RWPE2 (cell line): ENCODE measurements at regions not wholly inside any gene's neighbourhood (a gene's known extent, or its start where the extent isn't known, plus 50 kb on each side); places are given as distances from the start of the nearest gene placed in this dataset.

ENCODE experiments used
- ATAC-seq: fragments of 200-7000 bp; cut with Tn5 transposase; 3 replicates; pipeline ENCODE4 v1.9.1; 2021; ENCODE audit warnings: low read depth
- DNase-seq: peaks from one replicate; pipeline ENCODE4 v3.0.0-alpha.2; 2020; ENCODE audit warnings: low spot score
- H3K27ac ChIP-seq: fragments of 450-650 bp; 2 replicates; pipeline ENCODE4 v1.5.1; 2017; ENCODE audit warnings: mild to moderate bottlenecking; ENCODE audit not compliant: poor library complexity, severe bottlenecking
- H3K27me3 ChIP-seq: fragments of 250-450 bp; sonication (Bioruptor Pico); 2 replicates; pipeline ENCODE4 v1.5.1; 2021; ENCODE audit warnings: mild to moderate bottlenecking, moderate library complexity; ENCODE audit not compliant: insufficient read depth, poor library complexity, severe bottlenecking
- H3K36me3 ChIP-seq: fragments of 250-450 bp; sonication (Bioruptor Pico); 2 replicates; pipeline ENCODE4 v1.5.1; 2020; ENCODE audit warnings: low read depth, mild to moderate bottlenecking, moderate library complexity
- H3K4me1 ChIP-seq: fragments of 250-450 bp; sonication (Bioruptor Pico); 2 replicates; pipeline ENCODE4 v1.5.1; 2021; ENCODE audit warnings: mild to moderate bottlenecking, moderate library complexity; ENCODE audit not compliant: insufficient read depth, poor library complexity, severe bottlenecking
- H3K4me3 ChIP-seq: fragments of 250-450 bp; sonication (Bioruptor Pico); 2 replicates; pipeline ENCODE4 v1.5.1; 2021; ENCODE audit warnings: mild to moderate bottlenecking, moderate library complexity; ENCODE audit not compliant: severe bottlenecking
- H3K9me3 ChIP-seq: fragments of 250-450 bp; sonication (Bioruptor Pico); 2 replicates; pipeline ENCODE4 v1.5.1; 2021; ENCODE audit warnings: mild to moderate bottlenecking, moderate library complexity; ENCODE audit not compliant: severe bottlenecking
- CTCF ChIP-seq: fragments of 450-650 bp; IDR thresholded peaks from one replicate; pipeline ENCODE4 v1.5.1; 2017; ENCODE audit warnings: mild to moderate bottlenecking, moderate library complexity; ENCODE audit not compliant: poor library complexity, severe bottlenecking

- no peaks in the 10 kb centered on the region for H3K4me1 ChIP-seq
- H3K9me3 ChIP-seq, result no peaks in the 10 kb centered on the region
- no peak for DNase-seq
- TF ChIP-seq CTCF, result no peak
- H3K36me3 ChIP-seq, result no peaks in the 10 kb centered on the region
- no peaks in the 10 kb centered on the region for H3K27me3 ChIP-seq
- H3K4me3 ChIP-seq, result no peak overlapping the region
- H3K27ac ChIP-seq, result no peak overlapping the region
- no peak for ATAC-seq
These were observed 164.5 kb upstream of the CCL2 start for GRCh38 chr17:34090593-34090992.

GRCh38 chr17:34091975-34092374 is 163.1 kb upstream of the CCL2 start:
- Histone ChIP-seq H3K4me1 (no peaks in the 10 kb centered on the region), H3K9me3 (no peaks in the 10 kb centered on the region), H3K27me3 (no peaks in the 10 kb centered on the region), H3K36me3 (no peaks in the 10 kb centered on the region), H3K27ac (no peak overlapping the region), H3K4me3 (no peak overlapping the region)
- no peak for ATAC-seq
- DNase-seq, result no peak
- no peak for TF ChIP-seq CTCF

- ATAC-seq (no peak), DNase-seq (no peak)
- no peak for TF ChIP-seq CTCF
- Histone ChIP-seq H3K27me3 (no peaks in the 10 kb centered on the region), H3K27ac (no peak overlapping the region), H3K36me3 (no peaks in the 10 kb centered on the region), H3K9me3 (no peaks in the 10 kb centered on the region), H3K4me3 (no peak overlapping the region), H3K4me1 (no peaks in the 10 kb centered on the region)
These were observed 160.0 kb upstream of the CCL2 start for GRCh38 chr17:34095106-34095505.

GRCh38 chr17:34098699-34099098 is 156.4 kb upstream of the CCL2 start:
- no peak for TF ChIP-seq CTCF
- no peaks in the 10 kb centered on the region for H3K9me3 ChIP-seq
- H3K36me3 ChIP-seq, result no peaks in the 10 kb centered on the region
- ATAC-seq, result peak; percentile 50
- peaks cover 3% of the 10 kb centered on the region for H3K27me3 ChIP-seq
- no peaks in the 10 kb centered on the region for H3K4me1 ChIP-seq
- H3K4me3 ChIP-seq, result no peak overlapping the region
- DNase-seq, result no peak
- H3K27ac ChIP-seq, result no peak overlapping the region

- Histone ChIP-seq H3K36me3 (no peaks in the 10 kb centered on the region), H3K27ac (no peak overlapping the region), H3K4me3 (no peak overlapping the region), H3K9me3 (no peaks in the 10 kb centered on the region), H3K27me3 (peaks cover 11% of the 10 kb centered on the region), H3K4me1 (no peaks in the 10 kb centered on the region)
- ATAC-seq, result no peak
- DNase-seq, result no peak
- no peak for TF ChIP-seq CTCF
These were observed 155.1 kb upstream of the CCL2 start for GRCh38 chr17:34099859-34100515.
